Testis (tissue), 2 donors: ENCODE measurements at regions not wholly inside any gene's neighbourhood (a gene's known extent, or its start where the extent isn't known, plus 50 kb on each side); places are given as distances from the start of the nearest gene placed in this dataset.

ENCODE experiments used
- CTCF ChIP-seq, 3 experiments: fragments of 450-650 bp in 2 of 3; fragments of 200-600 bp in 1 of 3; sonication (generic) in 1 of 3; IDR thresholded peaks; one replicate each; pipeline ENCODE4 v1.5.1; 2016 to 2019; ENCODE audit warnings: antibody characterized with exemption in 3 of 3, mild to moderate bottlenecking in 2 of 3, moderate library complexity in 1 of 3
- POLR2A ChIP-seq: fragments of 450-650 bp; IDR thresholded peaks from one replicate; pipeline ENCODE4 v1.6.1; 2017; ENCODE audit warnings: antibody characterized with exemption, mild to moderate bottlenecking, moderate library complexity

DNA sequence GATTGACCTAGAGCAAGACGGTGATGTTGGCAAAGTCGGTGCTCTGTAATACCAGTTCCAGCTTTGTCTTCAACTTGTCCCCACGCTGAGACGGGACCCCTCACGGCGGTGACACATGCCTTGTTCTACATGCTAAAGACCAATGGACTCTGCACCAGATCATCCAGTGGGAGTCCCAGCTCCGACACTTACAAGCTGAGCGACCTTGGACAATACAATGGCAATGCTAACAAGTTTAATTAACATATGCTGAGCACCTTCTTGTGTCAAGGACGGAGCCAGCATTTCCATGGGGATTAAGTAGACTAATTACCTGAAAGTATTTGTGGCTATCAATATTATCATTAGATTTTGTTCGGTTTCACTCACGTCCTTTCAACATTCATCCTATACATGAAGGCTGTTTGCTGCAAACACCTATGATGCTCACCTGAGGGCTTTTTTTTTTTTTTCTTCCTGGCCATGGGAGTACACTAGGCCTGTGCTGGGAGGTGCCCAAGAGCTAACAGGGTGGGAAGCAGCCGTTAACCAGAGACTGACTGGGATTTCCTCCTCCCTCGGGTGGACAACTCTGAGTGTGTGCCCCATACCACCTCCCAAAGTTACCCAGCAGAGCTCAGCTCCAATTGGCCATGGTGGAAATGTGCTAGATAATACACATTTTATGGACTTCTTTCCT, 308.6 kb upstream of the ZFHX3 start:
- TF ChIP-seq CTCF (IDR thresholded peaks at IDR 0.05) (no peak), POLR2A (no peak)
